ENCODE measurements at regions not wholly inside any gene's neighbourhood (a gene's known extent, or its start where the extent isn't known, plus 50 kb on each side); places are given as distances from the start of the nearest gene placed in this dataset.

- TF ChIP-seq, protein P1, sequence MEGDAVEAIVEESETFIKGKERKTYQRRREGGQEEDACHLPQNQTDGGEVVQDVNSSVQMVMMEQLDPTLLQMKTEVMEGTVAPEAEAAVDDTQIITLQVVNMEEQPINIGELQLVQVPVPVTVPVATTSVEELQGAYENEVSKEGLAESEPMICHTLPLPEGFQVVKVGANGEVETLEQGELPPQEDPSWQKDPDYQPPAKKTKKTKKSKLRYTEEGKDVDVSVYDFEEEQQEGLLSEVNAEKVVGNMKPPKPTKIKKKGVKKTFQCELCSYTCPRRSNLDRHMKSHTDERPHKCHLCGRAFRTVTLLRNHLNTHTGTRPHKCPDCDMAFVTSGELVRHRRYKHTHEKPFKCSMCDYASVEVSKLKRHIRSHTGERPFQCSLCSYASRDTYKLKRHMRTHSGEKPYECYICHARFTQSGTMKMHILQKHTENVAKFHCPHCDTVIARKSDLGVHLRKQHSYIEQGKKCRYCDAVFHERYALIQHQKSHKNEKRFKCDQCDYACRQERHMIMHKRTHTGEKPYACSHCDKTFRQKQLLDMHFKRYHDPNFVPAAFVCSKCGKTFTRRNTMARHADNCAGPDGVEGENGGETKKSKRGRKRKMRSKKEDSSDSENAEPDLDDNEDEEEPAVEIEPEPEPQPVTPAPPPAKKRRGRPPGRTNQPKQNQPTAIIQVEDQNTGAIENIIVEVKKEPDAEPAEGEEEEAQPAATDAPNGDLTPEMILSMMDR (IDR thresholded peaks at IDR 0.05) = no peak
- TF ChIP-seq ZFX (IDR thresholded peaks at IDR 0.05; ENCODE audit: borderline replicate concordance) = no peak
Observed at GRCh38 chrX:55142206-55142918, 53.5 kb downstream of the PAGE2 start.
